Spleen (tissue), 7 donors: ENCODE measurements at regions not wholly inside any gene's neighbourhood (a gene's known extent, or its start where the extent isn't known, plus 50 kb on each side); places are given as distances from the start of the nearest gene placed in this dataset.

Experiments used
- CTCF ChIP-seq, 11 experiments: fragments of 200-600 bp in 7 of 11; fragments of 450-650 bp in 4 of 11; sonication (generic) in 4 of 11; IDR thresholded peaks in 8 of 11; conservative IDR thresholded peaks in 3 of 11; 1 replicate in 7 of 11; 2 replicates in 4 of 11; pipeline versions ENCODE4 v1.4.0 to v1.8.0; 2016 to 2021; ENCODE audit warnings: antibody characterized with exemption in 11 of 11, inconsistent platforms in 4 of 11, mild to moderate bottlenecking in 1 of 11
- POLR2A ChIP-seq, 3 donors: fragments of 450-650 bp; IDR thresholded peaks; one replicate each; pipeline ENCODE4 v1.5.1; 2017; ENCODE audit warnings: antibody characterized with exemption in 3 of 3, mild to moderate bottlenecking in 1 of 3
- POLR2AphosphoS5 ChIP-seq, 3 donors: sonication (generic); formaldehyde crosslinking; IDR thresholded peaks; one replicate each; pipeline ENCODE4 v1.5.1; 2017; ENCODE audit warnings: antibody characterized with exemption in 3 of 3
- donor health status: DM: no; HTN: no; CAD: no; lungs with moderate emphysema.
- donor health status: DM: no; HTN: no; CAD: no.
- donor health status: DM: no; HTN: no; CAD: no.

- TF ChIP-seq CTCF (IDR thresholded peaks at IDR 0.05 in 8 of 11, conservative IDR thresholded peaks at IDR 0.05 in 3 of 11) (no peak), POLR2AphosphoS5 (IDR thresholded peaks at IDR 0.05) (no peak), POLR2A (IDR thresholded peaks at IDR 0.05) (no peak)
Measured at GRCh38 chr2:43035922-43036321, 190.5 kb downstream of the ZFP36L2 start.
